ENCODE measurements at regions not wholly inside any gene's neighbourhood (a gene's known extent, or its start where the extent isn't known, plus 50 kb on each side); places are given as distances from the start of the nearest gene placed in this dataset.

GRCh38 chr9:129270903-129271431 is 92.9 kb upstream of the IER5L start:
- H3K27me3 ChIP-seq: peaks cover 0 to 5% (median 0%) of the 10 kb centered on the region in 4 donors
- H3K4me1 ChIP-seq: no peaks in the 10 kb centered on the region
- intact Hi-C loops (cut with DNase I): no loop called here
- TF ChIP-seq EP300 (IDR thresholded peaks at IDR 0.05) (no peak), POLR2A (IDR thresholded peaks at IDR 0.05; ENCODE audit: low read depth) (no peak), POLR2AphosphoS5 (IDR thresholded peaks at IDR 0.05) (no peak), CTCF (IDR thresholded peaks at IDR 0.05) (no peak)
- H3K27ac ChIP-seq (replicated peaks in 1 of 4): no peak overlapping the region
- H3K4me3 ChIP-seq: no peak overlapping the region
- 63% methylated on average over 11 of the region's 11 CpGs for WGBS
- DNase-seq (ENCODE audit: extremely low spot score): no peak
- H3K36me3 ChIP-seq: no peaks in the 10 kb centered on the region
- no peaks in the 10 kb centered on the region for H3K9me3 ChIP-seq

- H3K27ac ChIP-seq (replicated peaks in 1 of 4): no peak overlapping the region
- no peaks in the 10 kb centered on the region for H3K9me3 ChIP-seq
- no peaks in the 10 kb centered on the region for H3K27me3 ChIP-seq
- no peak overlapping the region for H3K4me3 ChIP-seq
- intact Hi-C loops (cut with DNase I): no loop called here
- WGBS: 91% methylated on average over 10 of the region's 10 CpGs
- DNase-seq (ENCODE audit: extremely low spot score): no peak
- TF ChIP-seq POLR2A (IDR thresholded peaks at IDR 0.05; ENCODE audit: low read depth) (no peak), CTCF (IDR thresholded peaks at IDR 0.05) (no peak), POLR2AphosphoS5 (IDR thresholded peaks at IDR 0.05) (no peak), EP300 (IDR thresholded peaks at IDR 0.05) (no peak)
- H3K36me3 ChIP-seq: no peaks in the 10 kb centered on the region
- H3K4me1 ChIP-seq: no peaks in the 10 kb centered on the region
Measured at GRCh38 chr9:129270205-129270604, 92.1 kb upstream of the IER5L start.

DNA sequence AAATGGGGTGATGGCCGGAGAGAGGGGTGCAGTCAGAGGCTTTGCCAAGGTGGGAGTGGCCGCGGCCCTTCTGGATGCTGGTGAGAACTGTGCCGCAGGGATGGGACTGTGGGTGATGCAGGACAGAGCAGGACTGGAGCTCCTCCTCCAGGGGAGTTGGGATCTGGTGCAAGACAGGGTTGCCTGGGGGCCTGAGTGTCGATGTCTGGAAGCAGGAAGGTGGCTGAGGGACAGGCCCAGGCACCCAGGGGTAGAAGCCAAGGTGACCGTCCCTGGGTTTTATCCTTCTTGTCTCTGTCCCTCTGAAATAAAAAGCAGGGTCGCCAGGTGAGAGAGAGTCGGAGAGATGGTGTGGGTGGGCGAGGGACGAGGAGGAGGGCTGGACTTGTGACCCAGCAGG is 89.1 kb upstream of the IER5L start:
- Histone ChIP-seq H3K4me1 (peaks cover 0 to 3% (median 0%) of the 10 kb centered on the region in 4 donors), H3K27me3 (no peaks in the 10 kb centered on the region), H3K27ac (replicated peaks in 1 of 4) (no peak overlapping the region), H3K36me3 (no peaks in the 10 kb centered on the region), H3K4me3 (no peak overlapping the region), H3K9me3 (no peaks in the 10 kb centered on the region)
- 92% methylated on average over 10 of the region's 10 CpGs for WGBS
- TF ChIP-seq POLR2A (IDR thresholded peaks at IDR 0.05; ENCODE audit: low read depth) (no peak), EP300 (IDR thresholded peaks at IDR 0.05) (no peak), CTCF (IDR thresholded peaks at IDR 0.05) (no peak), POLR2AphosphoS5 (IDR thresholded peaks at IDR 0.05) (no peak)
- intact Hi-C loops (cut with DNase I): no loop called here
- DNase-seq (ENCODE audit: extremely low spot score): no peak

GRCh38 chr9:129266536-129266935 is 88.5 kb upstream of the IER5L start:
- intact Hi-C loops (cut with DNase I): no loop called here
- Histone ChIP-seq H3K4me3 (no peak overlapping the region), H3K27ac (replicated peaks in 1 of 4) (no peak overlapping the region), H3K27me3 (no peaks in the 10 kb centered on the region), H3K36me3 (no peaks in the 10 kb centered on the region), H3K4me1 (peaks cover 0 to 3% (median 0%) of the 10 kb centered on the region in 4 donors), H3K9me3 (no peaks in the 10 kb centered on the region)
- TF ChIP-seq POLR2A (IDR thresholded peaks at IDR 0.05; ENCODE audit: low read depth): no peak
- TF ChIP-seq EP300 (IDR thresholded peaks at IDR 0.05): no peak
- no peak for TF ChIP-seq POLR2AphosphoS5 (IDR thresholded peaks at IDR 0.05)
- TF ChIP-seq CTCF (IDR thresholded peaks at IDR 0.05): no peak
- no peak for DNase-seq (ENCODE audit: extremely low spot score)
- 89% methylated on average over 5 of the region's 5 CpGs for WGBS

- DNase-seq (ENCODE audit: extremely low spot score): no peak
- H3K4me3 ChIP-seq: no peak overlapping the region
- no peaks in the 10 kb centered on the region for H3K27me3 ChIP-seq
- no peaks in the 10 kb centered on the region for H3K9me3 ChIP-seq
- no peaks in the 10 kb centered on the region for H3K36me3 ChIP-seq
- no peak overlapping the region for H3K27ac ChIP-seq (replicated peaks in 1 of 4)
- intact Hi-C loops (cut with DNase I): no loop called here
- WGBS: no CpG with 5 or more reads among the region's 5 CpGs
- no peak for TF ChIP-seq POLR2A (IDR thresholded peaks at IDR 0.05; ENCODE audit: low read depth)
- no peak for TF ChIP-seq EP300 (IDR thresholded peaks at IDR 0.05)
- TF ChIP-seq CTCF (IDR thresholded peaks at IDR 0.05): no peak
- TF ChIP-seq POLR2AphosphoS5 (IDR thresholded peaks at IDR 0.05): no peak
- H3K4me1 ChIP-seq: peaks cover 0 to 4% (median 0%) of the 10 kb centered on the region in 4 donors
Measured at GRCh38 chr9:129264388-129264787, 86.3 kb upstream of the IER5L start.

Data from esophagus muscularis mucosa (tissue), 4 donors.